ENCODE measurements at regions not wholly inside any gene's neighbourhood (a gene's known extent, or its start where the extent isn't known, plus 50 kb on each side); places are given as distances from the start of the nearest gene placed in this dataset.

GRCh38 chr6:105705608-105706007 lies 302.7 kb upstream of the PREP start:
- H3K9me3 ChIP-seq = no peaks in the 10 kb centered on the region
- DNase-seq = no peak
- H3K4me1 ChIP-seq = no peaks in the 10 kb centered on the region
- intact Hi-C loops (cut with DNase I; ENCODE audit: low total_unique reads) = no loop called here
- no peaks in the 10 kb centered on the region for H3K36me3 ChIP-seq
- H3K27me3 ChIP-seq = no peaks in the 10 kb centered on the region
- no peak overlapping the region for H3K27ac ChIP-seq
- H3K4me3 ChIP-seq = no peak overlapping the region
- 71 to 92% methylated on average over 2 to 5 of the region's 5 CpGs for WGBS, 2 donors (ENCODE audit: low coverage in 1 of 2)
- in situ Hi-C loops (cut with MboI; ENCODE audit: low pct_ligation_motif_present in 1 of 4, low pct_unique_long_range_greater_than_20kb in 1 of 4, low sequenced_read_pairs in 3 of 4) = no loop called here
- TF ChIP-seq POLR2A (IDR thresholded peaks at IDR 0.05) (no peak), CTCF (IDR thresholded peaks at IDR 0.05) (no peak), POLR2AphosphoS5 (IDR thresholded peaks at IDR 0.05) (no peak), EP300 (IDR thresholded peaks at IDR 0.05; ENCODE audit: low read depth) (no peak)

- in situ Hi-C loops (cut with MboI; ENCODE audit: low pct_ligation_motif_present in 1 of 4, low pct_unique_long_range_greater_than_20kb in 1 of 4, low sequenced_read_pairs in 3 of 4) (no loop called here), intact Hi-C loops (cut with DNase I; ENCODE audit: low total_unique reads) (no loop called here)
- Histone ChIP-seq H3K36me3 (no peaks in the 10 kb centered on the region), H3K4me3 (no peak overlapping the region), H3K27ac (no peak overlapping the region), H3K27me3 (no peaks in the 10 kb centered on the region), H3K4me1 (no peaks in the 10 kb centered on the region), H3K9me3 (no peaks in the 10 kb centered on the region)
- TF ChIP-seq POLR2A (IDR thresholded peaks at IDR 0.05) (no peak), CTCF (IDR thresholded peaks at IDR 0.05) (no peak), POLR2AphosphoS5 (IDR thresholded peaks at IDR 0.05) (no peak)
- DNase-seq = no peak
- 75 to 78% methylated on average over 3 of the region's 3 CpGs for WGBS, 2 donors (ENCODE audit: low coverage in 1 of 2)
Observed at GRCh38 chr6:105695461-105695860, 292.6 kb upstream of the PREP start.

GRCh38 chr6:105692613-105693215 lies 289.8 kb upstream of the PREP start:
- in situ Hi-C loops (cut with MboI; ENCODE audit: low pct_ligation_motif_present in 1 of 4, low pct_unique_long_range_greater_than_20kb in 1 of 4, low sequenced_read_pairs in 3 of 4) = no loop called here

GRCh38 chr6:105691971-105692370 lies 289.1 kb upstream of the PREP start:
- no peak for TF ChIP-seq POLR2AphosphoS5 (IDR thresholded peaks at IDR 0.05)
- no peak for TF ChIP-seq CTCF (IDR thresholded peaks at IDR 0.05)
- no peak for TF ChIP-seq POLR2A (IDR thresholded peaks at IDR 0.05)
- no peak for TF ChIP-seq EP300 (IDR thresholded peaks at IDR 0.05; ENCODE audit: low read depth)
- Histone ChIP-seq H3K9me3 (peaks cover 2% of the 10 kb centered on the region in 2 donors), H3K4me1 (no peaks in the 10 kb centered on the region), H3K36me3 (no peaks in the 10 kb centered on the region), H3K4me3 (no peak overlapping the region), H3K27me3 (no peaks in the 10 kb centered on the region), H3K27ac (no peak overlapping the region)
- DNase-seq = no peak
- in situ Hi-C loops (cut with MboI; ENCODE audit: low pct_ligation_motif_present in 1 of 4, low pct_unique_long_range_greater_than_20kb in 1 of 4, low sequenced_read_pairs in 3 of 4) (no loop called here), intact Hi-C loops (cut with DNase I; ENCODE audit: low total_unique reads) (no loop called here)
- 86 to 90% methylated on average over 1 to 2 of the region's 2 CpGs for WGBS, 2 donors (ENCODE audit: low coverage in 1 of 2)

More at GRCh38 chr6:105692613-105693215, 289.8 kb upstream of the PREP start:
- WGBS, 2 donors (ENCODE audit: low coverage in 1 of 2) = 71 to 74% methylated on average over 4 of the region's 4 CpGs
- no peaks in the 10 kb centered on the region for H3K27me3 ChIP-seq
- H3K4me1 ChIP-seq = no peaks in the 10 kb centered on the region
- H3K36me3 ChIP-seq = no peaks in the 10 kb centered on the region
- intact Hi-C loops (cut with DNase I; ENCODE audit: low total_unique reads) = no loop called here
- H3K4me3 ChIP-seq = no peak overlapping the region
- TF ChIP-seq EP300 (IDR thresholded peaks at IDR 0.05; ENCODE audit: low read depth) (no peak), POLR2A (IDR thresholded peaks at IDR 0.05) (no peak), CTCF (IDR thresholded peaks at IDR 0.05) (no peak), POLR2AphosphoS5 (IDR thresholded peaks at IDR 0.05) (no peak)
- no peak for DNase-seq
- no peaks in the 10 kb centered on the region for H3K9me3 ChIP-seq
- no peak overlapping the region for H3K27ac ChIP-seq

Measured in transverse colon (tissue), 4 donors.